NCI-H748 treated with DMSO at 0.1 percent for 48 hours (cell line): ENCODE measurements at regions not wholly inside any gene's neighbourhood (a gene's known extent, or its start where the extent isn't known, plus 50 kb on each side); places are given as distances from the start of the nearest gene placed in this dataset.
"Not testable (repeated sequence)": the region's sequence is repeated elsewhere in the genome, so short reads cannot be mapped to it uniquely, and the experiment has no call there.

Source experiments
- DNase-seq: peaks from one replicate; lab custom pipeline; 2025; lab: John Stamatoyannopoulos, UW

GRCh38 chr6:79431537-79431933 is 105.7 kb downstream of the LCA5 start:
- DNase-seq = no peak

- no peak for DNase-seq
Observed at GRCh38 chr6:79430913-79431536, 106.2 kb downstream of the LCA5 start.

- no peak for DNase-seq
Observed at GRCh38 chr6:79427721-79428120, 109.5 kb downstream of the LCA5 start.

GRCh38 chr6:79426625-79427278 is 110.5 kb downstream of the LCA5 start:
- DNase-seq = no peak

GRCh38 chr6:79425589-79426311 is 111.5 kb downstream of the LCA5 start:
- DNase-seq = no peak

- DNase-seq = no peak
Observed at GRCh38 chr6:79423216-79423615, 114.0 kb downstream of the LCA5 start.

GRCh38 chr6:79422666-79423065 is 114.6 kb downstream of the LCA5 start:
- no peak for DNase-seq

GRCh38 chr6:79421707-79422484 is 115.3 kb downstream of the LCA5 start:
- DNase-seq = peak; percentile 95

- DNase-seq = no peak
Observed at GRCh38 chr6:79421001-79421411, 116.2 kb downstream of the LCA5 start.

- peak; percentile 12 for DNase-seq
Observed at GRCh38 chr6:79420054-79420453, 117.2 kb downstream of the LCA5 start.

- no peak for DNase-seq
Observed at GRCh38 chr6:79416931-79417330, 120.3 kb downstream of the LCA5 start.

GRCh38 chr6:79413562-79414002 is 123.6 kb downstream of the LCA5 start:
- no peak for DNase-seq

GRCh38 chr6:79410806-79411205 is 126.4 kb downstream of the LCA5 start:
- no peak for DNase-seq

- no peak for DNase-seq
Observed at GRCh38 chr6:79408256-79408974, 128.8 kb downstream of the LCA5 start.

- no peak for DNase-seq
Observed at GRCh38 chr6:79404677-79405076, 132.6 kb downstream of the LCA5 start.

GRCh38 chr6:79404261-79404660 is 133.0 kb downstream of the LCA5 start:
- DNase-seq = no peak

- no peak for DNase-seq
Observed at GRCh38 chr6:79403563-79403962, 133.7 kb downstream of the LCA5 start.

- no peak for DNase-seq
Observed at GRCh38 chr6:79403086-79403485, 134.1 kb downstream of the LCA5 start.

- DNase-seq = no peak
Observed at GRCh38 chr6:79399499-79399898, 137.7 kb downstream of the LCA5 start.

- not testable (repeated sequence) for DNase-seq
Observed at GRCh38 chr6:79398617-79399016, 138.6 kb downstream of the LCA5 start.

- no peak for DNase-seq
Observed at GRCh38 chr6:79396625-79397024, 140.6 kb downstream of the LCA5 start.

- no peak for DNase-seq
Observed at GRCh38 chr6:79394690-79395089, 142.5 kb downstream of the LCA5 start.
